ENCODE measurements at regions not wholly inside any gene's neighbourhood (a gene's known extent, or its start where the extent isn't known, plus 50 kb on each side); places are given as distances from the start of the nearest gene placed in this dataset.
"Not testable (repeated sequence)": the region's sequence is repeated elsewhere in the genome, so short reads cannot be mapped to it uniquely, and the experiment has no call there.

DNA sequence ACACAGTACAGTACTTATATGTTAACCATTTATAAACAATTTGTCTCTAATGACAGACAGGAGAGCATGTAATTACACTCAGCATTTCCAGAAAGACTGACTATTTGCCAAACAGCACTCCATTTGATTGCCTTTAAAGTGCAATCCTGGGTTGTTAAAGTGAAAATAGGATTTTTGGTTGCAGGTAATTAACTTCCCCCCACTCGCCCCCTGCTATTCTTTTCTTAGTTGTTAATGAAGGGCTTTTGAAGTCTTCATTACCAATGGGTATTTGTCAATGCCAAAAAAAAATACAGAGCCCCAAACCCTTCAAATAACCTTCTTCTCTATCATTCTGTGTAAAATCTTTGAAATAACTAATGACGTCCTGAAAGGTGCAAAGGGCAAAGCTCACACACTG, 825.6 kb downstream of the STPG2 start:
- Mint-ChIP-seq H3K36me3 (ENCODE audit: low read depth) (no peaks in the 10 kb centered on the region), H3K4me1 (peaks cover 15% of the 10 kb centered on the region), H3K4me3 (no peak overlapping the region), H3K9me3 (peaks cover 8% of the 10 kb centered on the region), H3K27ac (ENCODE audit: unreplicated experiment) (no peak overlapping the region), H3K27me3 (ENCODE audit: low read depth) (no peaks in the 10 kb centered on the region)
- no peak for DNase-seq (ENCODE audit: low read depth, low spot score)
- TF ChIP-seq CTCF (conservative IDR thresholded peaks at IDR 0.05), result no peak

- not testable (repeated sequence) for DNase-seq (ENCODE audit: low read depth, low spot score); H3K27ac Mint-ChIP-seq (ENCODE audit: unreplicated experiment); H3K4me1 Mint-ChIP-seq; H3K36me3 Mint-ChIP-seq (ENCODE audit: low read depth); H3K4me3 Mint-ChIP-seq; H3K27me3 Mint-ChIP-seq (ENCODE audit: low read depth)
- H3K9me3 Mint-ChIP-seq, result peaks cover 15% of the 10 kb centered on the region
Observed at GRCh38 chr4:97325751-97326150, 817.5 kb downstream of the STPG2 start.

- peaks cover 10% of the 10 kb centered on the region for H3K9me3 Mint-ChIP-seq
- no peaks in the 10 kb centered on the region for H3K27me3 Mint-ChIP-seq (ENCODE audit: low read depth)
- no peak overlapping the region for H3K4me3 Mint-ChIP-seq
- no peak overlapping the region for H3K27ac Mint-ChIP-seq (ENCODE audit: unreplicated experiment)
- no peak for DNase-seq (ENCODE audit: low read depth, low spot score)
- no peak for TF ChIP-seq CTCF (conservative IDR thresholded peaks at IDR 0.05)
- H3K4me1 Mint-ChIP-seq, result no peaks in the 10 kb centered on the region
- H3K36me3 Mint-ChIP-seq (ENCODE audit: low read depth), result peaks cover 3% of the 10 kb centered on the region
Observed at GRCh38 chr4:97330917-97331316, 812.4 kb downstream of the STPG2 start.

DNA sequence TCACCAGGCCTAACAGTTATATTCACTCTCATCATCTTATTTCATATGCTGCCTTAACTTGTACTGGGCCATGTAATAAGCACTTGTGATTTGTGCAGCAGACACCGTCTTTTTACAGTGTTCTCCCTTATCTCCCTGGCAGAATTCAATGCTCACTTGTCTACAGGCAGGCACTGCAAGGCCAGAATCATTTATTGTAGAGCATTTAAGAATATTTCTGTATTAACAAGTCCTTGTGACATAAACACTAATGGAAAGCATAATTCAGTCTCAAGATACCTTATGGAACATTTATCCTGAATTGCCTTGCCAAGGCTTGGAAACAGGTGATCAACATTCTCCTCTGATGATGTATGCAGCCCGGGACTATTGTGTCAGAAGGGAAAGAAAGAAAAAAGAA, 808.9 kb downstream of the STPG2 start:
- Mint-ChIP-seq H3K36me3 (ENCODE audit: low read depth) (peaks cover 5% of the 10 kb centered on the region), H3K9me3 (peaks cover 11% of the 10 kb centered on the region), H3K4me3 (no peak overlapping the region), H3K27me3 (ENCODE audit: low read depth) (no peaks in the 10 kb centered on the region), H3K27ac (ENCODE audit: unreplicated experiment) (no peak overlapping the region), H3K4me1 (no peaks in the 10 kb centered on the region)
- DNase-seq (ENCODE audit: low read depth, low spot score), result no peak
- no peak for TF ChIP-seq CTCF (conservative IDR thresholded peaks at IDR 0.05)

DNA sequence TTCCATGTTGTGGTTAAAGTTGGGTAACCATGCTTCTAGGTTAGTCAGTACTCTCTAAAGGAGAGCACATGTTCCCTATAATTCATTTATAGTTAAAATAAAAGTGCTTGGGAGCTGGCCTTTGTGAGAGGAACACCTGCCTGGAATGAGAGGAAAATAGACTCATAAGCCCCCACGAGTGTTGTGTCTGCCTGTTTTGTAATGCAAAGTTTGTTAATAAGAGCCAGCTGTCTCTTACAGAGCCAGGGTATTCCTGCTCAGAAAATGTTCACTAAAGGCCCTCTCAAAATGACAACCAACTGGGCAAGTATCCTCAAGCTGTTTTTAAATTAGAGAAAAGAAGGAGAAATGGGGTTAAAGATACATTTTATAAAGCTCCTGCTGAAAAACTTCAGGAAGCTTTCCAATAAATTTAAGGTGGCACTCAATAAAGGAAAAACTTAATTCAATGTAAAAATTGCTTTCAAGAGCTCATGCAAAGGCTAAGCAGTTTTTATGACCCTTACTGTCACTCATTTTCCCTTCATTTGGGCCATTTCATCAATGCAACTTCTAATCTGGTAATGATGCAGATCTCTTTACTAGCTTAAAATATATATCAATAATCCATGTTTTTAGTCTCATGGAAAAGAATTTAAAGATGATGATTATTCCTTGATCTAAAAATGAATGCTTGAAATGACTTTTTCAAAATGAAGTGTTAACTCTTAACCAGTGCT, 793.6 kb downstream of the STPG2 start:
- Mint-ChIP-seq H3K36me3 (ENCODE audit: low read depth) (no peaks in the 10 kb centered on the region), H3K27me3 (ENCODE audit: low read depth) (no peaks in the 10 kb centered on the region), H3K9me3 (peaks cover 3% of the 10 kb centered on the region), H3K27ac (ENCODE audit: unreplicated experiment) (no peak overlapping the region), H3K4me3 (no peak overlapping the region), H3K4me1 (peaks cover 5% of the 10 kb centered on the region)
- no peak for DNase-seq (ENCODE audit: low read depth, low spot score)
- no peak for TF ChIP-seq CTCF (conservative IDR thresholded peaks at IDR 0.05)

GRCh38 chr4:97353876-97354275, 789.4 kb downstream of the STPG2 start:
- Mint-ChIP-seq H3K27ac (ENCODE audit: unreplicated experiment) (no peak overlapping the region), H3K4me3 (no peak overlapping the region), H3K4me1 (peaks cover 5% of the 10 kb centered on the region), H3K27me3 (ENCODE audit: low read depth) (no peaks in the 10 kb centered on the region), H3K36me3 (ENCODE audit: low read depth) (no peaks in the 10 kb centered on the region), H3K9me3 (peaks cover 11% of the 10 kb centered on the region)
- TF ChIP-seq CTCF (conservative IDR thresholded peaks at IDR 0.05), result no peak
- no peak for DNase-seq (ENCODE audit: low read depth, low spot score)

Data from neural crest cell (in vitro differentiated cells).